Stimulated activated naive CD4-positive, alpha-beta T cell treated with Interleukin-2 at 50 U/mL for 16 hours (primary cell): ENCODE measurements at regions not wholly inside any gene's neighbourhood (a gene's known extent, or its start where the extent isn't known, plus 50 kb on each side); places are given as distances from the start of the nearest gene placed in this dataset.

Source experiments
- DNase-seq: peaks from one replicate; lab custom pipeline; 2025; lab: John Stamatoyannopoulos, UW

DNA sequence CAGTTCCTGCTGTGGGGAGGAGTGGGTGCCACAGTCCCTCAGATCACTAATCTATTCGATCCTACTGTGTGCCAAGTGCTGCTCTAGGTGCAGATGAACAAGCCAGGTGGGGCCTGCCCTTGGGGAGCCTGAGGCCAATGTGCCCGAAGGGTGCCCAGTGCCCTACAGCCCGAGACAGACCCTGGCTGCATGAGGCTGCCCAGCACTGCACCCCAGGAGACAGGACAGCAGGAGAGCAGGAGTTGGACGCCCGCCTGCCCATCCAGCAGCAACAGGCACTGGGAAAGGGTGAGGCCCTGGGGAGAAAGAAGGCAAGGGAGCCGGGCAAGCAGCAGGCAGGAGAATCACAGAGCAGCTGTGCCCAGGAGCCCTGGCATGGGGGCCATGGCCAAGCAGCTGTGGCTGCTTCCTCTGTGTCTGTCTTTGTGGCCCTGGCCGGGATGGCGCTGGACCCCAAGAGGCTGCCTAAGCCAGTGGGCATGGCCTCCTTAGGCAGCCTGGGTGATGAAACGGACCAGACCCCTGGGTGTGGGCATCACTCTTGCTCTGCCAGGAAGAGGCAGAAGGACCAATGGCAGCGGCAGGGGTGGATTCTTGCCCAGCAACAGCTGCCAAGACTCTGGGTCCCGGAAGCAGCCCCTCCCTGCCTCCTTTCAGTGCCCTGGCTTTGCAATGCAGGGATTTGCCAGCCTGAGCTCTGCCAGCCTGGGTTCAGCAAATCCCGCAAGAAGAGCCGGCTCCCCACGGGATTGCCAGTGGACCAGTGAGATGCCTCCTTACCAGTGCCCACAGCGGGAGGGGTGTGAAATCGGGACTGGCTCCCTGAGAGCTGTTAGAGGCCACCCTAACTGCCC is 179.6 kb upstream of the TNRC6C start:
- DNase-seq, result no peak

DNA sequence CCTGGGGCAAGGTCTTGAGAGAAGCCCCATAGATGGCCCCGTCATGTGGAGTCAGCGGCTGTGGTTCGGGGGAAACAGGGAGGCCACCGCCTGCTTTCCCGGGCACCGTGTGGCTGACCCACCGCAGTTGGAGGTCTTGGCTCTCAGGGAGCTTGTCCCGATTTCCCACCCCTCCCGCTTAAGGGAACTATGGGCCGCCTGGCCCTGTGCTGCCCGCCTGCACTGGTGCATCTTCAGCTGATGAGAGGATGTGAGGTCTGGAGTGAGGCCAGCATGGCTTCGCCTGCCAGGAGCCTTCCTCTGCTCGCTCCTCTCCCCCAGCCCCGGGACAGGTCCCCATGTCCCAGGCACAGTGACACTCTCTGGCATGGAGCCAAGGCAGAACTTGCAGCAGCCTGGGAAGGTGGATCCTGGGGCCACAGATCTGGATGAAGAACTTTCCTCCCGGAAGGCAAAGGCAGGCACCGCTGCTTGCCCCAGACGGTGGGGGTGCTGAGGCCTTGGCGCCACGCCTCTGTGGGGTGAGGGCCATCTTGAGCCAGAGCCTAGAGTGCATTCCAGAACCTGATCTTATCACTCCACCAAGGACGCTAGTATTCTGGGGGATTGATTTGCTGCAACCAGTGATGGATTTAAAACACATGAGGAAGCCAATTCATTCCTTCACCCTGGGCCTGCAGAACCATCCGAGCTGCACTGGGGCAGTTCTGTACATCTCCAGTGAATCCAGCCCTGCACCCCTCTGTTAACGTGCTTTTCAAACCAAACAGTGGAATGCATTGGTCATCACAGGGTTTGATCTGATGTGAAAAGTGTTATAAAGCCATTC is 178.6 kb upstream of the TNRC6C start:
- no peak for DNase-seq

DNA sequence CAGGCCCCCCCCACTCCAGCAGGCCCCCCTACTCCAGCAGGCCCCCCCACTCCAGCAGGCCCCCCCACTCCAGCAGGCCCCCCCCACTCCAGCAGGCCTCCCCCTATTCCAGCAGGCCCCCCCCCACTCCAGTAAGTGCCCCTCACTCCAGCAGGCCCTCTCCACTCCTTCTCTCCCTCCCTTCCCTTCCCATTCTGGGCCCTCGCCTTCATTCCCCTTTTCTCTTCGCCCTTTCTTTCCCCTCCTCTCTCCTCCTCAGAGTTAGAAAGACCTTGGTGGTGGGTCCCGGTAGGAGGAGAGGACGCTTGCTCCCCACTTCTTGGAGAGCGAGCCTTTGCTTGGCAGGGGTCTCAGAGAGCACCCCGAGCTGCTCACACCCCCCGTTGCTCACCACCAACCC is 177.0 kb upstream of the TNRC6C start:
- no peak for DNase-seq

DNA sequence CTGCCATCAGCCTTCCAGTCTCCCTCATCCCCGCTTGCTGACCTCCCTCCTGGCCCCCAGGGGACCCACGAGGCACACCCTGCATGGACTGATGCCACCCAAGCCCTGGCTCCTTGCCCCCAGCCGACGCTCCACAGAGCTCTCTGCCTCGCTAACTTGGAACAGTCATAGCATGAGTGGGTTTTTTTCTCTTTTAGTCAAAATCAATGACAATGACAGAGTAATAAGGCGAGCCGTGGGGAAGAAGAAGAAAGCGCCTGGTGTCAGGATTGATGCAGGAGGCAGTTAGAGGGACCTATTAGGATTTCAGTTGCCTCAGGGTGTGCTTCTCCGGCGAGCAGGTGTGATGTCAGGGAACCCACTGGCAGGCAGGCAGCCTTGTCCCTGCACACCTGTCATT is 176.3 kb upstream of the TNRC6C start:
- no peak for DNase-seq

DNA sequence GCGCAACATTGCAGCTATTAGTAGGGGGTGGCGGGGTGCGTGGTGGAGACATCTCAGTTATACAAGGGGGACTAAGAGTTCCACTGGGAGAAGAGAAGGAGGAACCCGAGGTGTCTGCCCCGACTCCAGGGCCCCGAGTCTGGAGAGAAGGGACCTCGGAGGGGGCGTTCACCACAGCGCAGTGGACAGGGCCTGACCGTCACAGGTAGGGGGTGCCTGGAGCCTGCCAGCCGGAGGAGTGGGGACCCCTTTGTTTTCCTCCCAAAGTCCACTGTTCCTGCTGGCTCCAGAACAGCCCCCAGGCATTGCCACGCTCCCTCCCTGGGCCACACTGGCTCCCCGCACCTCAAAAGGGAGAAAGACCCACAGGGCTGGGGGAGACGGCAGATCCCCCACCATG is 175.9 kb upstream of the TNRC6C start:
- no peak for DNase-seq

DNA sequence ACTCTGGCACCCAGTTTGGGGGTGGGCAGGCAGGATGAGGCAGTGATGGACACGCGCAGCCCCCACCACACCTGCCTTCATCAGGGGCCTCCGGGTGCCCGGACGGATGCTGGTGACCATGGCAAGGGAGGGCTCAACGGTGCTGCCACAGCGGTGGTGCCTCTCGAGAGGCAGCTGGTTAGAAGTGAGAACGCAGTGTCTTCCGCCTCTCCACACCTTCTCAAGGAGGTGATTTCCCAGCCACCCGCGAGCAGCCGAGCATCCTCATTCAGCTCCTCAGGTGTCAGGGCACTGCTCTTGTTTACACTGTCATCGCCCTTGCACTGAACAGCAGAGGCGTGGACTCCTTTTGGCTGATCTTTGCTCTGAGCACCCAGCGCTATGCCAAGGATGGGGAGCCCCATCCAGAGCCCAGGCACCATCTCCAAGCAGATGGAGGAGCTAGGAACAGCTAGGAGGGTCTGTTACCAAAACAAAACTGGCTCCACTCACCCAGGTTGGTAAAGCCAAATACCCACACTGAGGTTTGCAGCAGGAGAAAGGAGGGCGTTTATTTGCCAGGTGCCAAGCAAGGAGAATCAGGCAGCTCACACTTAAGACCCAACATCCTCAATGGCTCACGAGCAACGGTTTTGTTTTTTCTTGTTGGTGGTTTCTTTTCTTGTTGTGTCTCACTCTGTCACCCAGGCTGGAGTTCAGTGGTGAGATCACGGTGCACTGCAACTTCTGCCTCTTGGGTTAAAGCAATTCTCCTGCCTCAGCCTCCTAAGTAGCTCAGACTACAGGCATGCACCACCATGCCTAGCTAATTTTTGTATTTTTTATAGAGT is 174.3 kb upstream of the TNRC6C start:
- DNase-seq, result peak; percentile 65

DNA sequence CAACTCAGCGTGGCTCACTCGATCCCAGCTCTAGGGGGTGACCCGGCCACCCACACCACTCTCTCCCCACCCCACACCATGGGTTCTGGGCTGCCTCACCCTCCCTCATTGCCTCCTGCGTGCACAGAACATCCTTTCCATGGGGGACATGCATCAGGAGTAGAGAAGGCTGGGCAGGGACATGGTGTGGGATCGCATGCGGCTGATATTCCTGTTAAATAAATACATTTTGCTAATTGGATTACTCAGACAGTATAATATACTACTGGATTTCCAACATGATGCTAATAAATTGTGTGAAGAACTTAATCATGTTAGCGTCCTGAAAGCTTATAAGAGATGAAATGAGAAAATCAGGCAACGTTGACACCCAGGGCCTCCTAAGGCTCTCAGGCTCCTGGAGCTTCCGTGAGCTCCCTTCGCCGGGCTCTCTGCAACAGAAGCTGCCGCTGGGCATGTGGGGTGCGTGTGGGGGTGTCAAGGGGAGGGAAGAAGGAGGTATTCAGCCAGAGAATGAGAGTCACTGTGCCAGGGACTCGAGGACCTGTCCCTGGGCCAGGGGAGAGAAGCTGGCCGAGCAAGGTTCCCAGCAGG is 173.1 kb upstream of the TNRC6C start:
- DNase-seq, result no peak

DNA sequence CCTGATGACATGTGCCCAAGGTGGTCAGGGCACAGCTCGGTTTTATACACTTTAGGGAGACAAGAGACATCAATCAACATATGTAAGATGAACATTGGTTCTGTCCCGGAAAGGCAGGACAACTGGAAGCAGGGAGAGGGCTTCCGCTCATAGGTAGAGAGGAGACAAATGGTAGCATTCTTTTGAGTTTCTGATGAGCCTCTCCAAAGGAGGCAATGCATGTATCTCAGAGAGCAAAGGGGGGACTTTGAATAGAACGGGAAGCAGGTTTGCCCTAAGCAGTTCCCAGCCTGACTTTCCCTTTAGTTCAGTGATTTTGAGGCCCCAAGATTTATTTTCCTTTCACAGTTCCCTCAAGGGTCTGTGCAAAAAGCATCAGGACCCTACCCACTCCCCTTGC is 172.4 kb upstream of the TNRC6C start:
- DNase-seq, result no peak

DNA sequence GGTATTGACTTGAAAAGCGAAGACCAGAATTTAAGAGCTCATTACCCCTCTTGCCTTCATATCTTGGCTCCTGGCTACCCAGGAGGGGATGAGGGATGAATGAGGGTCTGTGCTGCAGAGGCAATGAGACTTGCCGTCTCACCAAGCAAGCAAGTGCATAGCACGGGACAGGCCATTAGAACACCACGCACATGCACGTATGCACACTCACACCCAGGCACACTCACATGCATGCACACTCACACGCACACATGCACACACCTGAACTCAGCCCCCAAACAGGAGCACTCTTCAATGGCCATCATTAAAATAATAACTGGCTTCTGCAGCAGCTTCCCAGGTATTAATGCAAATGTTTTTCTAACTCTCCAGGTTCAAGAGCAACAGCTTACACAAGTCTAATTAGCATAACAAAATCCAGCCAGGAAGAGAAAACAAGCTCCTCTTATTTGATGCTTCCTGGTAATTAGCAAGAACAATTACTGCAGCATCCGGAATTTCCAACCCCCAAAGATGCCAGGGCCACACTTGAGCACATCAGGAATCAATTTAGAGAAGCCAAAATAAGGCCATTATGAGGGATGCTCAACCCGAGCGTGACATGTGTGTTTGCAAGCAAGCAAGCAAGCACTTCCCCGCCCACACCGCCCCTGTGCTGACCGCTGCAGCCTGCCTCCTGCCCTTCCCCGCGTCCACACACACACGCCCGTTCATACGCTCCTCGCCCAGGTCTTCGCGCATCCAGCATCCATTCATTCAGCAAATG is 171.6 kb upstream of the TNRC6C start:
- no peak for DNase-seq

DNA sequence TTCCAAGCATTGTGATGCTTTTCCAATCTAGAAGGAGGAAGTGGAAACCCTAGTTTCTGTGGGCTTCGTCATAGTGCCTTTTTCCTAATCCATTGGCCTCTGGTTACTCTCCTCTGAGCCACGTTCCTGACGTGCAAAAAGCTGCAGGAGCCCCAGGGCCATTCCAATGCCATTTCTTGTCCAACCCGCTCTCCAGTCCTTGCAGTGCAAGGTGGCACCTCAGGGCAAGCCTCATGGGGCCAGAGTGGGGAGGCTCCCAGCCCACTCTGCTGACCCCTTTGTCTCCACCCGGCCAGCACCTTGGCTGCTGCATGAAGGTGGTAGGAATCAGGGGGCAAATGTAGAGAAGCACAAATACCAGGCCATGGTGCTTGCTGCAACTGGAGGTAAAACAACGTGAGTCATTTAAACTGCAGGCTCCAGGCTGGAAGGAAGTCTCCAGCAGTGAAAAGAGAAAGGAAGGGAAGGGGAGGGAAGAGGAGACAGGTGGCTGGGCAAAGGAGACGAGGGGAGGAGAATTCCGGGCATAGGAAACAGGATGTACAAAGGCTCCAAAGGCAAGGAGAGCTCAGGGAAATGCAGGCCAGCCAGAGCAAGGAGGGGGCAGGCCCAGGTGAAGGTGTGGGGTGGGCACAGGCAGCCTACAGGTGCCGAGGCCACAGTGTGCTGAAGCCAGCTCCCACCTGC is 168.2 kb upstream of the TNRC6C start:
- no peak for DNase-seq

DNA sequence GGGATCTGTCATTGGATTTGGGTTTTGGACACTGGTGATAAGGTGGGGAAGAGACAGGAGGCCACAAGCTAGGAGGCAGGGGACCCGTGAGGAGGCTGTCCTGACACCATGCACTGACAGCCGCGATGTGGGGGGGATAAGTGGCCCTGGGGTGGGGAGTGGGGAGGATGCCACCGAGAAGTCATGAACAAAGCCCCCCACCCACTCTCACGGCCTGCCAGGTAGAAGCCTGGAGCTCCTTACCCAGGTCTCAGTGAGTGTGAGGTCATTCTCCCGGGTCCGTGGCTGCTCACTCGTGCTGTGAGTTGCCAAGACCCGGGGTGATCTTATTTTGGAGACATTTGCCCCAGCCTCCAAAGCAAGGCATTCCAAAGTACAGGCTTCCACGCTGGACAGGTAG is 165.9 kb upstream of the TNRC6C start:
- no peak for DNase-seq

DNA sequence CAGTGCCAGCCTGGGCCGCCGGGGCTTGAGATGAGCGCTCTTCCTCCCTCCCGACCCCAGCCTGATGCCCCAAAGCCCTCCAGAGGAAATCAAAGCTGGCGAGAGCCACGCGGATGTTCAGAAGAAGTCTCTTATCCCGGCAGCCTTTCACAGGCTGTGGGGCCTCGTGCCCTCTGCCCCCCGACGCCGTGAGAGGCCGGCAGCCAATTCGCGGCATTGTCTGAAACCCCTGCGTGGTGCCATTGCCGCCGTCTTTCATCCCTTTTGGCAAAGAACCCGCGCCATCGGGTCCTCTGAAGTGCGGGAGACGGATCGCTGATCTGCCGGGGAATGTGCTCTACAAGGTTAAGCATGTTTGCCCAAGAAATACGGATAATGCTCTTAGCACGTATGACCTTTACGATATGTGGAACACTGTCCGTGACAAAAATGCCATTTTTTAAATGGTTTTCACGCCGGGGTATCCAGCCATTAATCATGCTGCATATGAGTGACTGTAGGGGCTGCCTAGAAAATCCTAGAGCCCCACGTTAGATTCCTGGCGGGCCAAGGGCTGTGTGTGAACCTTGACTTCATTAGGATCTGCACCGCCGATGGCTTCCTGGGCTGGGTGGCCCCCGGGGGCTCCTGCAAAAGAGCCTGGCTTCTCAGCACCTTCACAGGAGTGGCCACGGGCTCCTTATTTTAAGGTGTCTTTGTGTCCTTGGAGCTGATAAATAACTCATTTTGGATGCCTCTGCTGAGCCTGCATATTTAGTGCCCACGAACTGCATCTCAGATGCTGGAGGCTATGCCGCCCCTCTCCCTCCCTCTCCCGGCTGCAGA is 165.1 kb upstream of the TNRC6C start:
- no peak for DNase-seq

DNA sequence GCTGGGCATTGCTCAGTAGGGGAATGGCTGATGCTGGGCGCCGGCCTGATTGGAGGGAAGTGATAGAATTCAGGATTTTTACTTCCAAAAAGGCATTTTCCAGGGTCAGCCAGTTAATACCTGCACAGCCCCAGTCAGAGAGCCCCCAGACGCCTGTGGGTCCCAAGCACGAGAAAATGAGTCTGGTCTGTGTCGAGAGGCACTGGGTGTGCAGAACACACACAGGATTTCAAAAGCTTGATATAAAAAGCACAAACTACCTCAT is 164.6 kb upstream of the TNRC6C start:
- no peak for DNase-seq

DNA sequence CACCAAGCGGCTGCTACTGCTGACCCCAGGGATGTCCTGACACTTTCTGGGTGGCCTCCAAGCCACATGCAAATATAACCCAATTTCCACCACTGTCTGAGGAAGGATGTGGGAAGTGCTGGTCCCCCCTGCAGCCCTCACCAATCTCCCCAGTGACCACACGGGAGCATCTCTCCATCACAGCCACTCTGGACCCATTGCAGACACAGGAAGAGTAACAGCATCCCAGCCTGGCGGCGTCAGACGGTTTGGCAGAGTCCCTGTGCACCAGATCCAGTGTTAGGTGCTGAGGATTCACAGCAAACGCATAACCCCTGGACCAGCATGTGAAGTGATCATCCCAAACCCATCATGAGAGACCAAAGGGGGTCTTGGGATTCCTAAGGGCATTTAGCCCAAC is 163.7 kb upstream of the TNRC6C start:
- no peak for DNase-seq

DNA sequence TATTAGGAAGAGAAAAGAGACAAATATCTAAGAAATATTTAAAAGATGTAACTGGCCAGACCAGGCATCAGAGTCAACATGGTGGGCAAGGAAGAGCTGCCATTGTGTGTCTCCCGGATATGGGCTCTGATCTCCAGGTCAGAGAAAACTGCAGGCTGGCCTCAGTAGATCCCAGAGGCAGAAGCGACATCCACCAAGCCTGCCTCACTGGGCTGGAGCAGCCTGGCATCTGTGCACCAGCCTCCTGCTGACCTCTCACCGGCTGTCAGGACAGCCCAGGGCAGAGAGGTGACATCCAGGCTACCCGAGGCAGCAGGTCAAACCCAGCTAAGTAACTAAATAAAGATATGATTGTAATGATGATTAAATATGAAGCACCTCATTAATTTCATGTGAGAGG is 162.8 kb upstream of the TNRC6C start:
- DNase-seq, result no peak

DNA sequence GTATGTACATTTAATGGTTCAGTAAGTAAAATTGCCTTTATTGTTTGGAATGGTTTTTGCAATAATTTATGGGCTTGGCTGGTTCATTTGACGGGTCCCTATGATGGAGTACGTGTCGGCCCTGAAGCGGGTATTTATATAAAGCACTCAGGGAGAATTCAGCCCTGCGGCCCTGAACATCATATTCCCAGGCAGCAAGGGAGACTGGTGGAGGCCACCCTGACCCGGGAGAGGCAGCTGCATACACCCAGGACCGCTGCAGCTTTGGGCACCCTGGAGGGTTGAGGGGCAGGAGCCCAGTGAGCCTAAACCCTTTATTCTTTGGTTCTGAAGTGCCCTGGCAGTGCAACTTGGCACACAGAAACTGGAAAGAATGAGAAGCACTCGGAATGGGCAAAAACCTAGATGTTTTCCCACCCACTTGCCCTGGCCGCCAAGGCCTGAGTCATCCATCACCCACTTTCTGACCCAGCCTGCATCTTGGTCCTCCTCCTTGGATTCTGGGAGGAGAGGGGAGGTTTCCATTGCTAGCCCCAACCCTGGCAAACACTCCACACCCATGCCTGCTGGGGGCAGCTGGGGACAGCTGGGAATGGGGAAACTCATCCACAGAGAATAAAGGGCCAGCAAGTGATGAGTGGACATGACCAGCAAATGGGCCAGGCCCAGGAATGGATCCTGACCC is 162.2 kb upstream of the TNRC6C start:
- DNase-seq, result no peak

DNA sequence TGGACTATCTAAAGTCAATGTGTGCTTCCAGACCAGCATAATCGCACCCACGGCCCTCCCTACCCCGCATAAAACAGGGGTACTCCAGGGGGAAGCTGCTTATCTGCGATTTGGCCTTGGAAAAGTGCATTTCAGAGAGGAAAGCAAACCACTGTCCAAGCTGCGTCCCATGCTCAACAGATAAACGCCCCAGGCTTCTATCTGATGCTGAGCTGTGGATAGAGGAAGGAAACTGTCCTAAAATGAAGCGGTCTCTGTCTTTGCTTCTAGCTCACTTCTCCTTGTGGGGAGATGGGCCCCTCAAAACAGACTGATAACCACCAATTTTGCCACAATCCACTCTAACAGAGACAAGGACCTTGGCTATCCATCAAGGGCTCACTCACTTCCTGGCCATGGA is 160.5 kb upstream of the TNRC6C start:
- DNase-seq, result no peak

DNA sequence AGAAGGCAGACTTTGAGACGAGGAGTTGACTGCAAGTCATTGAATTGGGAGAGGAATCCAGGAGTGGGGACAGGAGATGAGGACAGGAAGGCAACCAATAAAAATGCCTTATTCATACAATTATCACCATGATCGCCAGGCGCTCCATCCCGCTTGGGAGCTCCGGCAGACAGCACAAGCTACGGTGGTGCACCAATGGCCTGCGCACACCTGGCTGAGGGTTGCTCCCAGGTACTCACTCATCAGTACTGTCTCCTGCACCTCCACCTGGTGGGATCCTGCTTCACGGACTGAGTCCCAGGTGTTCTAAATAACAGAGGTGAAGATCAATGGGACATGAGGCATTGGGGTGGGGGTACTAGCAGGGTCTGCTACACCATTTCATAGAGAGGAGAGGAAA is 160.0 kb upstream of the TNRC6C start:
- no peak for DNase-seq

DNA sequence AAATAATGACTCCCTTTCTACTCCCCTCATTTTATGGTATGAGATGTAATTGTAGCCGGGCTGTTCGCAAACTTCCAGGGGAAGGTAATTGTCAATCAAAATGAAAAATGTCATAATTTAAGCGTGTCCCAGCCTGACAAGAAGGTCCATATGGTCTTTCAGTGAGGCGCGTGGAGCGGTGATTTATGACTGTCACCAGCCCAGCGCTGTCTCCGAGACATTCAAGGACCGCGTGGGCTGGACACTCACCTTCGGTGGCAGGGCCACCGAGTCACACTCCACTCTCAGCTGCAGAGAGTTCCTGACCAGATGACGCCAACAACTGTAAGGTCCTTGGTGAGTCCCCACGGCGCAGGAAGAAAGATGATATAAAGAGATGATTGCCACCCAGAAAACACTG is 157.7 kb upstream of the TNRC6C start:
- DNase-seq, result no peak
